ENCODE measurements at regions not wholly inside any gene's neighbourhood (a gene's known extent, or its start where the extent isn't known, plus 50 kb on each side); places are given as distances from the start of the nearest gene placed in this dataset.
A peak's percentile ranks its signal among the peaks of the same experiment; 100 is the strongest.

- no peak for DNase-seq (ENCODE audit: low read depth in 2 of 2)
- no peaks in the 10 kb centered on the region for H3K36me3 ChIP-seq (ENCODE audit: control insufficient read depth, insufficient read depth, low read length)
- TF ChIP-seq, protein P1, sequence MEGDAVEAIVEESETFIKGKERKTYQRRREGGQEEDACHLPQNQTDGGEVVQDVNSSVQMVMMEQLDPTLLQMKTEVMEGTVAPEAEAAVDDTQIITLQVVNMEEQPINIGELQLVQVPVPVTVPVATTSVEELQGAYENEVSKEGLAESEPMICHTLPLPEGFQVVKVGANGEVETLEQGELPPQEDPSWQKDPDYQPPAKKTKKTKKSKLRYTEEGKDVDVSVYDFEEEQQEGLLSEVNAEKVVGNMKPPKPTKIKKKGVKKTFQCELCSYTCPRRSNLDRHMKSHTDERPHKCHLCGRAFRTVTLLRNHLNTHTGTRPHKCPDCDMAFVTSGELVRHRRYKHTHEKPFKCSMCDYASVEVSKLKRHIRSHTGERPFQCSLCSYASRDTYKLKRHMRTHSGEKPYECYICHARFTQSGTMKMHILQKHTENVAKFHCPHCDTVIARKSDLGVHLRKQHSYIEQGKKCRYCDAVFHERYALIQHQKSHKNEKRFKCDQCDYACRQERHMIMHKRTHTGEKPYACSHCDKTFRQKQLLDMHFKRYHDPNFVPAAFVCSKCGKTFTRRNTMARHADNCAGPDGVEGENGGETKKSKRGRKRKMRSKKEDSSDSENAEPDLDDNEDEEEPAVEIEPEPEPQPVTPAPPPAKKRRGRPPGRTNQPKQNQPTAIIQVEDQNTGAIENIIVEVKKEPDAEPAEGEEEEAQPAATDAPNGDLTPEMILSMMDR (conservative IDR thresholded peaks at IDR 0.05 in 1 of 2, IDR thresholded peaks at IDR 0.05 in 1 of 2; ENCODE audit: low read depth in 1 of 2, low read length in 2 of 2), result no peak
- no peak for TF ChIP-seq EZH2 (IDR thresholded peaks at IDR 0.05; ENCODE audit: low read length, missing control alignments)
- H2AFZ ChIP-seq (ENCODE audit: low read length), result no peak overlapping the region
- no peaks in the 10 kb centered on the region for H3K27me3 ChIP-seq (ENCODE audit: control insufficient read depth, insufficient read depth, low read length)
- H3K4me3 ChIP-seq (replicated peaks in 1 of 4; ENCODE audit: control extremely low read depth in 1 of 4, insufficient read depth in 1 of 4, low read depth in 3 of 4, low read length in 4 of 4), result no peak overlapping the region
- no peaks in the 10 kb centered on the region for H4K20me1 ChIP-seq (ENCODE audit: control insufficient read depth, extremely low read depth, insufficient read depth, low read length)
- no peak overlapping the region for H3K9ac ChIP-seq (ENCODE audit: insufficient read depth, low read length)
- no peak overlapping the region for H3K27ac ChIP-seq (ENCODE audit: insufficient read depth, low read length)
- peaks cover 2% of the 10 kb centered on the region for H3K4me1 ChIP-seq (ENCODE audit: control insufficient read depth, extremely low read depth, insufficient read depth, low read length)
- H3K79me2 ChIP-seq (ENCODE audit: control insufficient read depth, insufficient read depth, low read length), result no peaks in the 10 kb centered on the region
- no peaks in the 10 kb centered on the region for H3K9me3 ChIP-seq (ENCODE audit: control insufficient read depth, insufficient read depth, low read depth, low read length)
- H3K4me2 ChIP-seq (ENCODE audit: extremely low read depth, insufficient read depth, low read length), result no peak overlapping the region
Measured at GRCh38 chr3:28936154-28936553, 344.7 kb upstream of the RBMS3 start.

DNA sequence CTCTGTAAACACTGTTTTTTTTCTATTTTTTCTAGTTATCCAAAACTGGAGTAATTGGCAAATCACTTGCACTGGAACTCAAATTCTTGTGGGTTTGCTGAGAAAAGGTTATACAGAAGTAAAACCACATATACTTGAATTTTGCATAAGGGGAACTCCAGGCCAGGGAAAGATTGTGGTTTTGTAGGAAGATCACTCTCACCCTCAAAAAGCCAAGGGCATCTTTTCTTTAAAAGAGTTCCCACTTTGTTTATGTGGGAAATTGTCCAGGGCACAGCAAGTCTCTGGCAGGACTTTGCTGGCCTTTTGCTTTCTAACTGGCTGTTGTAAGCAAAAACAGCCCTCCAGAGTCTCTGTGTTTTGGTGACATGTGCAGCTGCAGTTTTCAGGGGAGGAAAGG, 340.3 kb upstream of the RBMS3 start:
- Histone ChIP-seq H2AFZ (ENCODE audit: low read length) (no peak overlapping the region), H3K4me1 (ENCODE audit: control insufficient read depth, extremely low read depth, insufficient read depth, low read length) (peaks cover 2% of the 10 kb centered on the region), H3K27me3 (ENCODE audit: control insufficient read depth, insufficient read depth, low read length) (no peaks in the 10 kb centered on the region), H3K4me3 (replicated peaks in 1 of 4; ENCODE audit: control extremely low read depth in 1 of 4, insufficient read depth in 1 of 4, low read depth in 3 of 4, low read length in 4 of 4) (no peak overlapping the region), H3K4me2 (ENCODE audit: extremely low read depth, insufficient read depth, low read length) (no peak overlapping the region), H3K27ac (ENCODE audit: insufficient read depth, low read length) (no peak overlapping the region), H3K79me2 (ENCODE audit: control insufficient read depth, insufficient read depth, low read length) (no peaks in the 10 kb centered on the region), H3K9me3 (ENCODE audit: control insufficient read depth, insufficient read depth, low read depth, low read length) (no peaks in the 10 kb centered on the region), H3K9ac (ENCODE audit: insufficient read depth, low read length) (no peak overlapping the region), H4K20me1 (ENCODE audit: control insufficient read depth, extremely low read depth, insufficient read depth, low read length) (no peaks in the 10 kb centered on the region), H3K36me3 (ENCODE audit: control insufficient read depth, insufficient read depth, low read length) (no peaks in the 10 kb centered on the region)
- TF ChIP-seq, protein P1 (conservative IDR thresholded peaks at IDR 0.05 in 1 of 2, IDR thresholded peaks at IDR 0.05 in 1 of 2; ENCODE audit: low read depth in 1 of 2, low read length in 2 of 2), result no peak
- TF ChIP-seq EZH2 (IDR thresholded peaks at IDR 0.05; ENCODE audit: low read length, missing control alignments), result no peak
- peak; percentile 98 for DNase-seq (ENCODE audit: low read depth in 2 of 2)

- no peaks in the 10 kb centered on the region for H4K20me1 ChIP-seq (ENCODE audit: control insufficient read depth, extremely low read depth, insufficient read depth, low read length)
- H3K27me3 ChIP-seq (ENCODE audit: control insufficient read depth, insufficient read depth, low read length), result no peaks in the 10 kb centered on the region
- no peak overlapping the region for H3K9ac ChIP-seq (ENCODE audit: insufficient read depth, low read length)
- no peak for DNase-seq (ENCODE audit: low read depth in 2 of 2)
- TF ChIP-seq EZH2 (IDR thresholded peaks at IDR 0.05; ENCODE audit: low read length, missing control alignments), result no peak
- TF ChIP-seq, protein P1 (conservative IDR thresholded peaks at IDR 0.05 in 1 of 2, IDR thresholded peaks at IDR 0.05 in 1 of 2; ENCODE audit: low read depth in 1 of 2, low read length in 2 of 2), result no peak
- no peaks in the 10 kb centered on the region for H3K79me2 ChIP-seq (ENCODE audit: control insufficient read depth, insufficient read depth, low read length)
- no peak overlapping the region for H3K4me2 ChIP-seq (ENCODE audit: extremely low read depth, insufficient read depth, low read length)
- no peak overlapping the region for H3K4me3 ChIP-seq (replicated peaks in 1 of 4; ENCODE audit: control extremely low read depth in 1 of 4, insufficient read depth in 1 of 4, low read depth in 3 of 4, low read length in 4 of 4)
- H2AFZ ChIP-seq (ENCODE audit: low read length), result no peak overlapping the region
- H3K27ac ChIP-seq (ENCODE audit: insufficient read depth, low read length), result no peak overlapping the region
- H3K4me1 ChIP-seq (ENCODE audit: control insufficient read depth, extremely low read depth, insufficient read depth, low read length), result peaks cover 2% of the 10 kb centered on the region
- no peaks in the 10 kb centered on the region for H3K9me3 ChIP-seq (ENCODE audit: control insufficient read depth, insufficient read depth, low read depth, low read length)
- no peaks in the 10 kb centered on the region for H3K36me3 ChIP-seq (ENCODE audit: control insufficient read depth, insufficient read depth, low read length)
Measured at GRCh38 chr3:28940994-28941393, 339.9 kb upstream of the RBMS3 start.

Measured in fibroblast of lung (primary cell).